Effector CD4-positive, alpha-beta T cell (primary cell): ENCODE measurements at regions not wholly inside any gene's neighbourhood (a gene's known extent, or its start where the extent isn't known, plus 50 kb on each side); places are given as distances from the start of the nearest gene placed in this dataset.

Experiments
- DNase-seq: peaks from one replicate; pipeline ENCODE4 v3.0.0-alpha.2; 2020

GRCh38 chr13:31898378-31899071 is 133.0 kb upstream of the FRY start:
- DNase-seq, result no peak

- DNase-seq, result no peak
These were observed 129.6 kb upstream of the FRY start for GRCh38 chr13:31901985-31902384.

GRCh38 chr13:31903111-31903815 is 128.3 kb upstream of the FRY start:
- DNase-seq, result no peak

- no peak for DNase-seq
These were observed 126.4 kb upstream of the FRY start for GRCh38 chr13:31904941-31905824.

GRCh38 chr13:31905961-31906360 is 125.6 kb upstream of the FRY start:
- DNase-seq, result no peak

- DNase-seq, result no peak
These were observed 122.7 kb upstream of the FRY start for GRCh38 chr13:31908696-31909411.

GRCh38 chr13:31909864-31910551 is 121.6 kb upstream of the FRY start:
- peak; percentile 47 for DNase-seq

- DNase-seq, result no peak
These were observed 120.9 kb upstream of the FRY start for GRCh38 chr13:31910633-31911032.

GRCh38 chr13:31912647-31913401 is 118.8 kb upstream of the FRY start:
- no peak for DNase-seq

- no peak for DNase-seq
These were observed 118.1 kb upstream of the FRY start for GRCh38 chr13:31913459-31913858.

- DNase-seq, result no peak
These were observed 116.7 kb upstream of the FRY start for GRCh38 chr13:31914843-31915242.

- no peak for DNase-seq
These were observed 112.9 kb upstream of the FRY start for GRCh38 chr13:31918707-31919106.

- no peak for DNase-seq
These were observed 112.3 kb upstream of the FRY start for GRCh38 chr13:31919241-31919640.

- no peak for DNase-seq
These were observed 111.4 kb upstream of the FRY start for GRCh38 chr13:31919971-31920726.

GRCh38 chr13:31920727-31921100 is 110.9 kb upstream of the FRY start:
- no peak for DNase-seq

GRCh38 chr13:31922724-31923123 is 108.8 kb upstream of the FRY start:
- DNase-seq, result no peak

GRCh38 chr13:31923134-31923763 is 108.3 kb upstream of the FRY start:
- DNase-seq, result no peak

GRCh38 chr13:31925079-31925478 is 106.5 kb upstream of the FRY start:
- no peak for DNase-seq

- no peak for DNase-seq
These were observed 104.3 kb upstream of the FRY start for GRCh38 chr13:31927219-31927653.
